ENCODE measurements at regions not wholly inside any gene's neighbourhood (a gene's known extent, or its start where the extent isn't known, plus 50 kb on each side); places are given as distances from the start of the nearest gene placed in this dataset.

GRCh38 chr9:84394036-84394435, 53.5 kb upstream of the SLC28A3 start:
- TF ChIP-seq POLR2A (IDR thresholded peaks at IDR 0.05), result no peak
- no peak for TF ChIP-seq CTCF (IDR thresholded peaks at IDR 0.05)

Data from uterus (tissue), 2 donors.